Sigmoid colon (tissue), 4 donors: ENCODE measurements at regions not wholly inside any gene's neighbourhood (a gene's known extent, or its start where the extent isn't known, plus 50 kb on each side); places are given as distances from the start of the nearest gene placed in this dataset.

Source experiments
- POLR2AphosphoS5 ChIP-seq, 4 donors: sonication (generic); formaldehyde crosslinking; IDR thresholded peaks; one replicate each; pipeline ENCODE4 v1.6.1; 2017; ENCODE audit warnings: antibody characterized with exemption in 4 of 4
- TF ChIP-seq, protein P1 (sequence below), 4 experiments: fragments of 450-650 bp in 3 of 4; fragments of 200-600 bp in 1 of 4; IDR thresholded peaks; one replicate each; pipeline ENCODE4 v1.5.1; 2016 to 2019; ENCODE audit warnings: antibody characterized with exemption in 4 of 4, mild to moderate bottlenecking in 3 of 4, moderate library complexity in 2 of 4

GRCh38 chr3:4898454-4899313 lies 80.6 kb upstream of the BHLHE40 start:
- TF ChIP-seq, protein P1, sequence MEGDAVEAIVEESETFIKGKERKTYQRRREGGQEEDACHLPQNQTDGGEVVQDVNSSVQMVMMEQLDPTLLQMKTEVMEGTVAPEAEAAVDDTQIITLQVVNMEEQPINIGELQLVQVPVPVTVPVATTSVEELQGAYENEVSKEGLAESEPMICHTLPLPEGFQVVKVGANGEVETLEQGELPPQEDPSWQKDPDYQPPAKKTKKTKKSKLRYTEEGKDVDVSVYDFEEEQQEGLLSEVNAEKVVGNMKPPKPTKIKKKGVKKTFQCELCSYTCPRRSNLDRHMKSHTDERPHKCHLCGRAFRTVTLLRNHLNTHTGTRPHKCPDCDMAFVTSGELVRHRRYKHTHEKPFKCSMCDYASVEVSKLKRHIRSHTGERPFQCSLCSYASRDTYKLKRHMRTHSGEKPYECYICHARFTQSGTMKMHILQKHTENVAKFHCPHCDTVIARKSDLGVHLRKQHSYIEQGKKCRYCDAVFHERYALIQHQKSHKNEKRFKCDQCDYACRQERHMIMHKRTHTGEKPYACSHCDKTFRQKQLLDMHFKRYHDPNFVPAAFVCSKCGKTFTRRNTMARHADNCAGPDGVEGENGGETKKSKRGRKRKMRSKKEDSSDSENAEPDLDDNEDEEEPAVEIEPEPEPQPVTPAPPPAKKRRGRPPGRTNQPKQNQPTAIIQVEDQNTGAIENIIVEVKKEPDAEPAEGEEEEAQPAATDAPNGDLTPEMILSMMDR (IDR thresholded peaks at IDR 0.05): no peak
- no peak for TF ChIP-seq POLR2AphosphoS5 (IDR thresholded peaks at IDR 0.05)
